ENCODE measurements at regions not wholly inside any gene's neighbourhood (a gene's known extent, or its start where the extent isn't known, plus 50 kb on each side); places are given as distances from the start of the nearest gene placed in this dataset.

- H3K9me3 Mint-ChIP-seq = peaks cover 5% of the 10 kb centered on the region
- no peak for TF ChIP-seq CTCF (conservative IDR thresholded peaks at IDR 0.05)
- no peak overlapping the region for H3K27ac Mint-ChIP-seq
- H3K4me1 Mint-ChIP-seq (ENCODE audit: unreplicated experiment) = no peaks in the 10 kb centered on the region
- no peak for DNase-seq (ENCODE audit: extremely low spot score, unreplicated experiment)
- no peaks in the 10 kb centered on the region for H3K36me3 Mint-ChIP-seq
- H3K4me3 Mint-ChIP-seq = no peak overlapping the region
- H3K27me3 Mint-ChIP-seq = no peaks in the 10 kb centered on the region
These were observed 634.8 kb upstream of the FAM174A start for GRCh38 chr5:99900302-99900852.

- Mint-ChIP-seq H3K27ac (no peak overlapping the region), H3K4me1 (ENCODE audit: unreplicated experiment) (no peaks in the 10 kb centered on the region), H3K4me3 (no peak overlapping the region), H3K27me3 (no peaks in the 10 kb centered on the region), H3K36me3 (no peaks in the 10 kb centered on the region), H3K9me3 (no peaks in the 10 kb centered on the region)
- TF ChIP-seq CTCF (conservative IDR thresholded peaks at IDR 0.05) = no peak
- no peak for DNase-seq (ENCODE audit: extremely low spot score, unreplicated experiment)
These were observed 655.2 kb upstream of the FAM174A start for GRCh38 chr5:99879791-99880511.

- TF ChIP-seq CTCF (conservative IDR thresholded peaks at IDR 0.05) = no peak
- Mint-ChIP-seq H3K4me3 (no peak overlapping the region), H3K27me3 (no peaks in the 10 kb centered on the region), H3K27ac (no peak overlapping the region), H3K4me1 (ENCODE audit: unreplicated experiment) (no peaks in the 10 kb centered on the region), H3K36me3 (no peaks in the 10 kb centered on the region), H3K9me3 (no peaks in the 10 kb centered on the region)
- no peak for DNase-seq (ENCODE audit: extremely low spot score, unreplicated experiment)
These were observed 656.3 kb upstream of the FAM174A start for GRCh38 chr5:99878830-99879229.

GRCh38 chr5:99866740-99867139 lies 668.4 kb upstream of the FAM174A start:
- Mint-ChIP-seq H3K4me3 (no peak overlapping the region), H3K9me3 (no peaks in the 10 kb centered on the region), H3K4me1 (ENCODE audit: unreplicated experiment) (no peaks in the 10 kb centered on the region), H3K36me3 (no peaks in the 10 kb centered on the region), H3K27me3 (no peaks in the 10 kb centered on the region), H3K27ac (no peak overlapping the region)
- TF ChIP-seq CTCF (conservative IDR thresholded peaks at IDR 0.05) = no peak
- DNase-seq (ENCODE audit: extremely low spot score, unreplicated experiment) = no peak

- Mint-ChIP-seq H3K27ac (no peak overlapping the region), H3K4me1 (ENCODE audit: unreplicated experiment) (no peaks in the 10 kb centered on the region), H3K9me3 (no peaks in the 10 kb centered on the region), H3K27me3 (no peaks in the 10 kb centered on the region), H3K4me3 (no peak overlapping the region), H3K36me3 (no peaks in the 10 kb centered on the region)
- TF ChIP-seq CTCF (conservative IDR thresholded peaks at IDR 0.05) = no peak
- no peak for DNase-seq (ENCODE audit: extremely low spot score, unreplicated experiment)
These were observed 670.0 kb upstream of the FAM174A start for GRCh38 chr5:99865159-99865558.
